RWPE2 (cell line): ENCODE measurements at regions not wholly inside any gene's neighbourhood (a gene's known extent, or its start where the extent isn't known, plus 50 kb on each side); places are given as distances from the start of the nearest gene placed in this dataset.

Source experiments
- ATAC-seq: fragments of 200-7000 bp; cut with Tn5 transposase; 3 replicates; pipeline ENCODE4 v1.9.1; 2021; ENCODE audit warnings: low read depth
- DNase-seq: peaks from one replicate; pipeline ENCODE4 v3.0.0-alpha.2; 2020; ENCODE audit warnings: low spot score
- H3K27ac ChIP-seq: fragments of 450-650 bp; 2 replicates; pipeline ENCODE4 v1.5.1; 2017; ENCODE audit warnings: mild to moderate bottlenecking; ENCODE audit not compliant: poor library complexity, severe bottlenecking
- H3K27me3 ChIP-seq: fragments of 250-450 bp; sonication (Bioruptor Pico); 2 replicates; pipeline ENCODE4 v1.5.1; 2021; ENCODE audit warnings: mild to moderate bottlenecking, moderate library complexity; ENCODE audit not compliant: insufficient read depth, poor library complexity, severe bottlenecking
- H3K36me3 ChIP-seq: fragments of 250-450 bp; sonication (Bioruptor Pico); 2 replicates; pipeline ENCODE4 v1.5.1; 2020; ENCODE audit warnings: low read depth, mild to moderate bottlenecking, moderate library complexity
- H3K4me1 ChIP-seq: fragments of 250-450 bp; sonication (Bioruptor Pico); 2 replicates; pipeline ENCODE4 v1.5.1; 2021; ENCODE audit warnings: mild to moderate bottlenecking, moderate library complexity; ENCODE audit not compliant: insufficient read depth, poor library complexity, severe bottlenecking
- H3K4me3 ChIP-seq: fragments of 250-450 bp; sonication (Bioruptor Pico); 2 replicates; pipeline ENCODE4 v1.5.1; 2021; ENCODE audit warnings: mild to moderate bottlenecking, moderate library complexity; ENCODE audit not compliant: severe bottlenecking
- H3K9me3 ChIP-seq: fragments of 250-450 bp; sonication (Bioruptor Pico); 2 replicates; pipeline ENCODE4 v1.5.1; 2021; ENCODE audit warnings: mild to moderate bottlenecking, moderate library complexity; ENCODE audit not compliant: severe bottlenecking
- CTCF ChIP-seq: fragments of 450-650 bp; IDR thresholded peaks from one replicate; pipeline ENCODE4 v1.5.1; 2017; ENCODE audit warnings: mild to moderate bottlenecking, moderate library complexity; ENCODE audit not compliant: poor library complexity, severe bottlenecking

- Histone ChIP-seq H3K9me3 (no peaks in the 10 kb centered on the region), H3K4me3 (no peak overlapping the region), H3K4me1 (no peaks in the 10 kb centered on the region), H3K27ac (no peak overlapping the region), H3K27me3 (peaks cover 4% of the 10 kb centered on the region), H3K36me3 (no peaks in the 10 kb centered on the region)
- DNase-seq = no peak
- no peak for ATAC-seq
- TF ChIP-seq CTCF = no peak
Measured at GRCh38 chr16:55217392-55217791, 106.6 kb upstream of the IRX6 start.

GRCh38 chr16:55221836-55222235, 102.2 kb upstream of the IRX6 start:
- Histone ChIP-seq H3K27ac (no peak overlapping the region), H3K27me3 (peaks cover 4% of the 10 kb centered on the region), H3K4me3 (no peak overlapping the region), H3K36me3 (no peaks in the 10 kb centered on the region), H3K9me3 (no peaks in the 10 kb centered on the region), H3K4me1 (no peaks in the 10 kb centered on the region)
- no peak for TF ChIP-seq CTCF
- DNase-seq = no peak
- ATAC-seq = no peak

GRCh38 chr16:55222486-55222885, 101.5 kb upstream of the IRX6 start:
- DNase-seq = no peak
- H3K9me3 ChIP-seq = no peaks in the 10 kb centered on the region
- no peak overlapping the region for H3K4me3 ChIP-seq
- no peak overlapping the region for H3K27ac ChIP-seq
- H3K27me3 ChIP-seq = peaks cover 4% of the 10 kb centered on the region
- no peak for ATAC-seq
- no peaks in the 10 kb centered on the region for H3K4me1 ChIP-seq
- no peak for TF ChIP-seq CTCF
- H3K36me3 ChIP-seq = no peaks in the 10 kb centered on the region

GRCh38 chr16:55225972-55226542, 97.9 kb upstream of the IRX6 start:
- peaks cover 10% of the 10 kb centered on the region for H3K27me3 ChIP-seq
- ATAC-seq = no peak
- no peak for DNase-seq
- no peaks in the 10 kb centered on the region for H3K4me1 ChIP-seq
- no peak for TF ChIP-seq CTCF
- H3K4me3 ChIP-seq = no peak overlapping the region
- H3K36me3 ChIP-seq = no peaks in the 10 kb centered on the region
- no peak overlapping the region for H3K27ac ChIP-seq
- no peaks in the 10 kb centered on the region for H3K9me3 ChIP-seq

- Histone ChIP-seq H3K36me3 (no peaks in the 10 kb centered on the region), H3K9me3 (no peaks in the 10 kb centered on the region), H3K27me3 (peaks cover 7% of the 10 kb centered on the region), H3K4me3 (no peak overlapping the region), H3K27ac (no peak overlapping the region), H3K4me1 (no peaks in the 10 kb centered on the region)
- TF ChIP-seq CTCF = no peak
- ATAC-seq (no peak), DNase-seq (no peak)
Measured at GRCh38 chr16:55232822-55233221, 91.2 kb upstream of the IRX6 start.
